ENCODE measurements at regions not wholly inside any gene's neighbourhood (a gene's known extent, or its start where the extent isn't known, plus 50 kb on each side); places are given as distances from the start of the nearest gene placed in this dataset.

GRCh38 chr9:96052686-96053085 is 177.2 kb downstream of the ERCC6L2 start:
- Histone ChIP-seq H3K9me3 (ENCODE audit: control insufficient read depth, low read length) (no peaks in the 10 kb centered on the region), H2AFZ (no peak overlapping the region), H3K27ac (no peak overlapping the region), H3K36me3 (ENCODE audit: control insufficient read depth, insufficient read depth, low read length) (no peaks in the 10 kb centered on the region), H3K9ac (no peak overlapping the region), H3K4me3 (ENCODE audit: low read depth, low read length) (no peak overlapping the region), H3K4me2 (ENCODE audit: low read length) (no peak overlapping the region), H3K79me2 (no peaks in the 10 kb centered on the region), H3K4me1 (no peaks in the 10 kb centered on the region), H3K27me3 (ENCODE audit: control insufficient read depth, insufficient read depth, low read length) (no peaks in the 10 kb centered on the region)
- TF ChIP-seq, protein P1, sequence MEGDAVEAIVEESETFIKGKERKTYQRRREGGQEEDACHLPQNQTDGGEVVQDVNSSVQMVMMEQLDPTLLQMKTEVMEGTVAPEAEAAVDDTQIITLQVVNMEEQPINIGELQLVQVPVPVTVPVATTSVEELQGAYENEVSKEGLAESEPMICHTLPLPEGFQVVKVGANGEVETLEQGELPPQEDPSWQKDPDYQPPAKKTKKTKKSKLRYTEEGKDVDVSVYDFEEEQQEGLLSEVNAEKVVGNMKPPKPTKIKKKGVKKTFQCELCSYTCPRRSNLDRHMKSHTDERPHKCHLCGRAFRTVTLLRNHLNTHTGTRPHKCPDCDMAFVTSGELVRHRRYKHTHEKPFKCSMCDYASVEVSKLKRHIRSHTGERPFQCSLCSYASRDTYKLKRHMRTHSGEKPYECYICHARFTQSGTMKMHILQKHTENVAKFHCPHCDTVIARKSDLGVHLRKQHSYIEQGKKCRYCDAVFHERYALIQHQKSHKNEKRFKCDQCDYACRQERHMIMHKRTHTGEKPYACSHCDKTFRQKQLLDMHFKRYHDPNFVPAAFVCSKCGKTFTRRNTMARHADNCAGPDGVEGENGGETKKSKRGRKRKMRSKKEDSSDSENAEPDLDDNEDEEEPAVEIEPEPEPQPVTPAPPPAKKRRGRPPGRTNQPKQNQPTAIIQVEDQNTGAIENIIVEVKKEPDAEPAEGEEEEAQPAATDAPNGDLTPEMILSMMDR (IDR thresholded peaks at IDR 0.05): no peak

DNA sequence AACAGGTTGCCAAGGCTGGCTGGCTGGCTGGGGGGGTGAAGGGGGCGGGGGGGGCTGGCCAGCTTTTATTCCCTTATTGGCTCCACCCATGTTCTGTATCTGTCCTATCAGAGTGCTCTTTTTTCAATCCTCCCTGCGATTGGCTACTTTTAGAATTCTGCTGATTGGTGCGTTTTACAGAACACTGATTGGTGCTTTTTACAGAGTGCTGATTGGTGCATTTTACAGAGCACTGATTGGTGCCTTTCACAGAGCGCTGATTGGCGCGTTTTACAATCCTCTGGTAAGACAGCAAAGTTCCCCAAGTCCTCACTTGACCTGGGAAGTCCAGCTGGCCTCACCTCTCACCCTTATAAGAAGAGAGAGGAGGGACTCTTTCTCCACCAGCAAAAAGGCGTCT is 175.9 kb downstream of the ERCC6L2 start:
- H3K79me2 ChIP-seq: no peaks in the 10 kb centered on the region
- no peaks in the 10 kb centered on the region for H3K9me3 ChIP-seq (ENCODE audit: control insufficient read depth, low read length)
- TF ChIP-seq, protein P1 (IDR thresholded peaks at IDR 0.05): no peak
- no peak overlapping the region for H3K27ac ChIP-seq
- H3K27me3 ChIP-seq (ENCODE audit: control insufficient read depth, insufficient read depth, low read length): no peaks in the 10 kb centered on the region
- no peaks in the 10 kb centered on the region for H3K36me3 ChIP-seq (ENCODE audit: control insufficient read depth, insufficient read depth, low read length)
- H2AFZ ChIP-seq: no peak overlapping the region
- no peak overlapping the region for H3K4me3 ChIP-seq (ENCODE audit: low read depth, low read length)
- no peaks in the 10 kb centered on the region for H3K4me1 ChIP-seq
- H3K9ac ChIP-seq: no peak overlapping the region
- H3K4me2 ChIP-seq (ENCODE audit: low read length): no peak overlapping the region

DNA sequence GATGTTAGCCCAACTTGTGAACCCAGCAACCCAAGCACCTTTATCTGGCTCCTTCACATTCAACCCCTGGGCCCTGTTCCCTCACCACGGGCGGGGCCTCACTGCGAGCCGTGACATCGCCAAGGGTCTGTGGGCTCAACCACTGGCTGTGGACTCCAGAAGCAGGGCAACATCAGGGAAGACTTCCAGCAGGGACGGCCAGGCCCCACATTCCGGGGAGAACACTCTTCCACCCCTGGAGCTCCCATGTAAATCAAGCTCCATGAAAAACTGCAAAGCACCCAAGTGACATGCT is 175.3 kb downstream of the ERCC6L2 start:
- no peaks in the 10 kb centered on the region for H3K27me3 ChIP-seq (ENCODE audit: control insufficient read depth, insufficient read depth, low read length)
- no peak overlapping the region for H3K4me3 ChIP-seq (ENCODE audit: low read depth, low read length)
- H3K79me2 ChIP-seq: no peaks in the 10 kb centered on the region
- H3K27ac ChIP-seq: no peak overlapping the region
- no peak overlapping the region for H3K4me2 ChIP-seq (ENCODE audit: low read length)
- TF ChIP-seq, protein P1 (IDR thresholded peaks at IDR 0.05): no peak
- H3K9me3 ChIP-seq (ENCODE audit: control insufficient read depth, low read length): no peaks in the 10 kb centered on the region
- no peak overlapping the region for H2AFZ ChIP-seq
- H3K9ac ChIP-seq: no peak overlapping the region
- H3K4me1 ChIP-seq: no peaks in the 10 kb centered on the region
- no peaks in the 10 kb centered on the region for H3K36me3 ChIP-seq (ENCODE audit: control insufficient read depth, insufficient read depth, low read length)

DNA sequence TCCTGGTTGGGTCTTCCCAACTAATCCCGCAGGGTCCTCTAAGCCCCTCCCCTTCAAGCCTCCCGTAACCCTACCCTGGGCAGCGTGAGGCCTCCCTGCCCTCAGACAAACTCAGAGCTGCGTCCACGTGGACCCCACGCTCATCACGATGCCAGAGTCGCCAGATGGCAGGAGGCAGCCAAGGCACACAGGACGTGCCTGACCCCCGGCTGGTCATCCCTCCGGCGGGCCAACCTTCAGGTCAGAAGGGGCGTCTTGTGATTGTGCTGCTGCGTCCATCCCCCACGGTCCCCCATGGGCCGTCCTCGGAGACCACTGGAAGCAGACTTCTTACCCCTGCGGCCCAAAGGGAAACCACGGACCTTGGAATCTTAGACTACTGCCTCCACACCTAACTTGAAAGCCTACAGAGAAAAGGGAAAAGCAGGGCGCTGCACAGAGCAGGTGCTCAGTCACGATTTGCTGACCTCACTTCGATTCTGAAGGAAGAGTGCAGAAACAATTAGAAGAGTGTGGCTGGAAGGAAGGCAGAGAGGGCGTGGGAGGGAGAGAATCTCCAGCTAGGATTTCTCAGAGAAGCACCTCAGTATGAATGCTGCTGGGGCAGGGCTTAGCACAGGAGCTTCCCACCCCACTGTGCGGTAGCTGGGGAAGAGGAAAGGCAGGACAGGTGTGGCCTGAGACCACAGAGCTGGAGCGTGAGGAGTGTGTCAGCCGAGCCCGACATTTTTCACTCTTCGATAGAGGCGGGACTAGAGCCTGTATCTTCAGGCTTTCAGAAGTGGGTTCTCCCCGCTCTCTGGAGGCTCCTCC is 174.8 kb downstream of the ERCC6L2 start:
- H3K27me3 ChIP-seq (ENCODE audit: control insufficient read depth, insufficient read depth, low read length): no peaks in the 10 kb centered on the region
- no peaks in the 10 kb centered on the region for H3K4me1 ChIP-seq
- H2AFZ ChIP-seq: no peak overlapping the region
- TF ChIP-seq, protein P1 (IDR thresholded peaks at IDR 0.05): no peak
- no peaks in the 10 kb centered on the region for H3K36me3 ChIP-seq (ENCODE audit: control insufficient read depth, insufficient read depth, low read length)
- H3K4me3 ChIP-seq (ENCODE audit: low read depth, low read length): no peak overlapping the region
- H3K9me3 ChIP-seq (ENCODE audit: control insufficient read depth, low read length): no peaks in the 10 kb centered on the region
- H3K4me2 ChIP-seq (ENCODE audit: low read length): no peak overlapping the region
- H3K9ac ChIP-seq: no peak overlapping the region
- no peaks in the 10 kb centered on the region for H3K79me2 ChIP-seq
- H3K27ac ChIP-seq: no peak overlapping the region
